Neural cell (in vitro differentiated cells): ENCODE measurements at regions not wholly inside any gene's neighbourhood (a gene's known extent, or its start where the extent isn't known, plus 50 kb on each side); places are given as distances from the start of the nearest gene placed in this dataset.
"Not testable (repeated sequence)": the region's sequence is repeated elsewhere in the genome, so short reads cannot be mapped to it uniquely, and the experiment has no call there.

Source experiments
- H2AFZ ChIP-seq: fragments of 200-600, 300-800 bp; sonication (generic), shearing (Covaris generic); 2 replicates; pipeline ENCODE4 v1.6.0; 2014; ENCODE audit warnings: low read depth, mild to moderate bottlenecking, antibody characterized with exemption, low read length, moderate library complexity
- H3F3A ChIP-seq: fragments of 200-600 bp; shearing (Covaris generic); 2 replicates; pipeline ENCODE4 v1.6.1; 2016; ENCODE audit warnings: mild to moderate bottlenecking, moderate library complexity, mixed read lengths, antibody characterized with exemption, low read length; ENCODE audit not compliant: insufficient read depth, poor library complexity, severe bottlenecking
- H3K27ac ChIP-seq: fragments of 200-600, 300-800 bp; sonication (generic), shearing (Covaris generic); 2 replicates; pipeline ENCODE4 v1.5.1; 2014; ENCODE audit warnings: mild to moderate bottlenecking, low read length, moderate library complexity
- H3K27me3 ChIP-seq: fragments of 300-800, 200-600 bp; sonication (generic), shearing (Covaris generic); 2 replicates; pipeline ENCODE4 v1.6.0; 2014; ENCODE audit warnings: mild to moderate bottlenecking, low read depth, low read length, moderate library complexity; ENCODE audit not compliant: insufficient read depth
- H3K36me3 ChIP-seq: fragments of 300-800, 200-600 bp; sonication (generic), shearing (Covaris generic); 2 replicates; pipeline ENCODE4 v1.5.1; 2014; ENCODE audit warnings: mild to moderate bottlenecking, antibody characterized with exemption, low read length, moderate library complexity; ENCODE audit not compliant: insufficient read depth
- H3K4me2 ChIP-seq: fragments of 300-800, 200-600 bp; sonication (generic), shearing (Covaris generic); 2 replicates; pipeline ENCODE4 v1.6.0; 2014; ENCODE audit warnings: mild to moderate bottlenecking, low read length
- H3K4me3 ChIP-seq: fragments of 300-800, 200-600 bp; sonication (generic), shearing (Covaris generic); 2 replicates; pipeline ENCODE4 v1.5.1; 2014; ENCODE audit warnings: mild to moderate bottlenecking, low read length, moderate library complexity
- H3K79me2 ChIP-seq: fragments of 200-600 bp; shearing (Covaris generic); replicated peaks from 2 replicates; pipeline ENCODE4 v1.6.0; 2014; ENCODE audit warnings: mild to moderate bottlenecking, low read length, moderate library complexity; ENCODE audit not compliant: insufficient read depth
- H3K9ac ChIP-seq: fragments of 300-800, 200-600 bp; sonication (generic), shearing (Covaris generic); 2 replicates; pipeline ENCODE4 v1.6.1; 2016; ENCODE audit warnings: mild to moderate bottlenecking, low read length, mixed read lengths
- H3K9me2 ChIP-seq: fragments of 200-600 bp; shearing (Covaris generic); 2 replicates; pipeline ENCODE4 v1.6.1; 2016; ENCODE audit warnings: mild to moderate bottlenecking, low read length, mixed read lengths; ENCODE audit not compliant: insufficient read depth
- H3K9me3 ChIP-seq: fragments of 200-600, 300-800 bp; sonication (generic), shearing (Covaris generic); 2 replicates; pipeline ENCODE4 v1.6.1; 2016; ENCODE audit warnings: mild to moderate bottlenecking, mixed run types, low read length, moderate library complexity, mixed read lengths
- H4K20me1 ChIP-seq: fragments of 200-600 bp; shearing (Covaris generic); 2 replicates; pipeline ENCODE4 v1.6.1; 2016; ENCODE audit warnings: mild to moderate bottlenecking, mixed run types; ENCODE audit not compliant: insufficient read depth
- CTCF ChIP-seq: fragments of 450-650 bp; IDR thresholded peaks from 2 replicates; pipeline ENCODE4 v1.5.1; 2014; ENCODE audit warnings: antibody characterized with exemption, mild to moderate bottlenecking, moderate library complexity; ENCODE audit not compliant: poor library complexity, severe bottlenecking
- EP300 ChIP-seq: fragments of 450-650 bp; conservative IDR thresholded peaks from 2 replicates; pipeline ENCODE4 v1.6.1; 2014; ENCODE audit warnings: antibody characterized with exemption, mild to moderate bottlenecking, moderate library complexity; ENCODE audit not compliant: poor library complexity, severe bottlenecking
- POLR2AphosphoS5 ChIP-seq: IDR thresholded peaks from 2 replicates; pipeline ENCODE4 v1.6.1; 2012
- RAD21 ChIP-seq: fragments of 450-650 bp; conservative IDR thresholded peaks from 2 replicates; pipeline ENCODE4 v1.6.1; 2014; ENCODE audit warnings: antibody characterized with exemption, mild to moderate bottlenecking, moderate library complexity
- SMC3 ChIP-seq: fragments of 450-650 bp; conservative IDR thresholded peaks from 2 replicates; pipeline ENCODE4 v1.6.1; 2014; ENCODE audit warnings: antibody characterized with exemption, mild to moderate bottlenecking, moderate library complexity; ENCODE audit not compliant: poor library complexity
- TAF1 ChIP-seq: IDR thresholded peaks from 2 replicates; pipeline ENCODE4 v1.6.1; 2012; ENCODE audit warnings: low read depth
- TF ChIP-seq, protein P1 (sequence below): IDR thresholded peaks from 2 replicates; pipeline ENCODE4 v1.6.1; 2012; ENCODE audit warnings: borderline replicate concordance

GRCh38 chr9:104233366-104233765 lies 139.3 kb downstream of the SMC2 start:
- no peaks in the 10 kb centered on the region for H3K36me3 ChIP-seq
- H3K9me3 ChIP-seq, result no peaks in the 10 kb centered on the region
- H3K4me3 ChIP-seq, result no peak overlapping the region
- H2AFZ ChIP-seq, result no peak overlapping the region
- no peaks in the 10 kb centered on the region for H3K9me2 ChIP-seq
- no peak overlapping the region for H3K4me2 ChIP-seq
- no peaks in the 10 kb centered on the region for H3K79me2 ChIP-seq
- H3F3A ChIP-seq, result no peaks in the 10 kb centered on the region
- no peaks in the 10 kb centered on the region for H4K20me1 ChIP-seq
- no peak overlapping the region for H3K27ac ChIP-seq
- H3K9ac ChIP-seq, result no peak overlapping the region
- TF ChIP-seq POLR2AphosphoS5 (no peak), CTCF (no peak), TAF1 (no peak), SMC3 (no peak), RAD21 (no peak), EP300 (no peak)
- TF ChIP-seq, protein P1, sequence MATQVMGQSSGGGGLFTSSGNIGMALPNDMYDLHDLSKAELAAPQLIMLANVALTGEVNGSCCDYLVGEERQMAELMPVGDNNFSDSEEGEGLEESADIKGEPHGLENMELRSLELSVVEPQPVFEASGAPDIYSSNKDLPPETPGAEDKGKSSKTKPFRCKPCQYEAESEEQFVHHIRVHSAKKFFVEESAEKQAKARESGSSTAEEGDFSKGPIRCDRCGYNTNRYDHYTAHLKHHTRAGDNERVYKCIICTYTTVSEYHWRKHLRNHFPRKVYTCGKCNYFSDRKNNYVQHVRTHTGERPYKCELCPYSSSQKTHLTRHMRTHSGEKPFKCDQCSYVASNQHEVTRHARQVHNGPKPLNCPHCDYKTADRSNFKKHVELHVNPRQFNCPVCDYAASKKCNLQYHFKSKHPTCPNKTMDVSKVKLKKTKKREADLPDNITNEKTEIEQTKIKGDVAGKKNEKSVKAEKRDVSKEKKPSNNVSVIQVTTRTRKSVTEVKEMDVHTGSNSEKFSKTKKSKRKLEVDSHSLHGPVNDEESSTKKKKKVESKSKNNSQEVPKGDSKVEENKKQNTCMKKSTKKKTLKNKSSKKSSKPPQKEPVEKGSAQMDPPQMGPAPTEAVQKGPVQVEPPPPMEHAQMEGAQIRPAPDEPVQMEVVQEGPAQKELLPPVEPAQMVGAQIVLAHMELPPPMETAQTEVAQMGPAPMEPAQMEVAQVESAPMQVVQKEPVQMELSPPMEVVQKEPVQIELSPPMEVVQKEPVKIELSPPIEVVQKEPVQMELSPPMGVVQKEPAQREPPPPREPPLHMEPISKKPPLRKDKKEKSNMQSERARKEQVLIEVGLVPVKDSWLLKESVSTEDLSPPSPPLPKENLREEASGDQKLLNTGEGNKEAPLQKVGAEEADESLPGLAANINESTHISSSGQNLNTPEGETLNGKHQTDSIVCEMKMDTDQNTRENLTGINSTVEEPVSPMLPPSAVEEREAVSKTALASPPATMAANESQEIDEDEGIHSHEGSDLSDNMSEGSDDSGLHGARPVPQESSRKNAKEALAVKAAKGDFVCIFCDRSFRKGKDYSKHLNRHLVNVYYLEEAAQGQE, result no peak
- H3K27me3 ChIP-seq, result no peaks in the 10 kb centered on the region

GRCh38 chr9:104234632-104235337 lies 140.7 kb downstream of the SMC2 start:
- H3K9ac ChIP-seq, H3K9me3 ChIP-seq, H3K27ac ChIP-seq, H3K36me3 ChIP-seq, H3K4me3 ChIP-seq, H3K79me2 ChIP-seq, H3K9me2 ChIP-seq, H2AFZ ChIP-seq, H3F3A ChIP-seq, H3K27me3 ChIP-seq, H4K20me1 ChIP-seq, H3K4me2 ChIP-seq: not testable (repeated sequence)

- H3K27me3 ChIP-seq, H3K9me2 ChIP-seq, H2AFZ ChIP-seq, H3K27ac ChIP-seq, H3K4me3 ChIP-seq, H4K20me1 ChIP-seq, H3K36me3 ChIP-seq, H3K9ac ChIP-seq, H3F3A ChIP-seq, H3K79me2 ChIP-seq, H3K9me3 ChIP-seq, H3K4me2 ChIP-seq: not testable (repeated sequence)
Measured at GRCh38 chr9:104235347-104236120, 141.4 kb downstream of the SMC2 start.
